ENCODE measurements at regions not wholly inside any gene's neighbourhood (a gene's known extent, or its start where the extent isn't known, plus 50 kb on each side); places are given as distances from the start of the nearest gene placed in this dataset.
A peak's percentile ranks its signal among the peaks of the same experiment; 100 is the strongest.

GRCh38 chr6:8219352-8219943 is 117.1 kb upstream of the EEF1E1 start:
- H3K27ac ChIP-seq = no peak overlapping the region
- no peak for TF ChIP-seq ZFX (IDR thresholded peaks at IDR 0.05; ENCODE audit: borderline replicate concordance)
- TF ChIP-seq, protein P1, sequence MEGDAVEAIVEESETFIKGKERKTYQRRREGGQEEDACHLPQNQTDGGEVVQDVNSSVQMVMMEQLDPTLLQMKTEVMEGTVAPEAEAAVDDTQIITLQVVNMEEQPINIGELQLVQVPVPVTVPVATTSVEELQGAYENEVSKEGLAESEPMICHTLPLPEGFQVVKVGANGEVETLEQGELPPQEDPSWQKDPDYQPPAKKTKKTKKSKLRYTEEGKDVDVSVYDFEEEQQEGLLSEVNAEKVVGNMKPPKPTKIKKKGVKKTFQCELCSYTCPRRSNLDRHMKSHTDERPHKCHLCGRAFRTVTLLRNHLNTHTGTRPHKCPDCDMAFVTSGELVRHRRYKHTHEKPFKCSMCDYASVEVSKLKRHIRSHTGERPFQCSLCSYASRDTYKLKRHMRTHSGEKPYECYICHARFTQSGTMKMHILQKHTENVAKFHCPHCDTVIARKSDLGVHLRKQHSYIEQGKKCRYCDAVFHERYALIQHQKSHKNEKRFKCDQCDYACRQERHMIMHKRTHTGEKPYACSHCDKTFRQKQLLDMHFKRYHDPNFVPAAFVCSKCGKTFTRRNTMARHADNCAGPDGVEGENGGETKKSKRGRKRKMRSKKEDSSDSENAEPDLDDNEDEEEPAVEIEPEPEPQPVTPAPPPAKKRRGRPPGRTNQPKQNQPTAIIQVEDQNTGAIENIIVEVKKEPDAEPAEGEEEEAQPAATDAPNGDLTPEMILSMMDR (IDR thresholded peaks at IDR 0.05) = peak; percentile 87

DNA sequence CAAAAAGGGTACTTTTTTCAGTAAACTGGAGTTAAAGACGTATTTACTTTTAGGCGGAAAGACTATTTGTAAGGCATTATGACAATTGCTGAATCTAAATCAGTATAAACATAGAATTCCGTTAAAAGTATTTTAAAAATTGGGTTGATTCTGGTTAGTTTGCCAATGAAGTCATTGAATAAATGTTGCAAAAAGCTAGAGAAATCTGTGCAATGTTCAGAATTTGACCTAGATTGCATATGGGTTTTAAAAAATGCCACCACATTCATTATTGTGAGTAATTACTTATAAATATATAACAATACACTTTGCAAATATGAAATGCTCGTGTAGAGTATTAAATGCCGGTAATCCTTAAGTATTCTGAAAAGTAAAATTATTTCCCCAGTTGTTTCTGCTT is 116.5 kb upstream of the EEF1E1 start:
- TF ChIP-seq, protein P1 (IDR thresholded peaks at IDR 0.05) = no peak
- H3K27ac ChIP-seq = no peak overlapping the region

DNA sequence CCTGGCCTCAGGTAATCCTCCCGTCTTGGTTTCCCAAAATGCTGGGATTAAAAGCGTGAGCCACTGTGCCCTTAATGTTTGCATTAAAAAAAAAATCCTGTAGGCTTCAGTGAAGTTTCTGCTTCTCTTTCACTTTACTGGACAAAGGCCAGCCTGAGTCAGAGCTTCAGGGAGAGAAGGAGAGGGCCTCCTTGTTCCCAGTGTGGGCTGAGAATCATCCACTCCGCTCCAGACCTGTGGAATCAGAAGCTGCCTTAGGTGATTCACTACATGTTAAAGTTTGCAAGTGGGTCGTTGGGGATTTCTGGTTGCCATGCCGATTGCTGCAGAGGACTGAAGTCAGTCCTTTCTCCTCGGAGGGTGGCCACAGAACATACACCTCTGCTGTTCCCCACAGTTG is 113.3 kb upstream of the EEF1E1 start:
- TF ChIP-seq ZFX (IDR thresholded peaks at IDR 0.05; ENCODE audit: borderline replicate concordance) = no peak
- TF ChIP-seq, protein P1 (IDR thresholded peaks at IDR 0.05) = no peak
- no peak overlapping the region for H3K27ac ChIP-seq

- H3K27ac ChIP-seq = no peak overlapping the region
- TF ChIP-seq, protein P1 (IDR thresholded peaks at IDR 0.05) = no peak
- no peak for TF ChIP-seq ZFX (IDR thresholded peaks at IDR 0.05; ENCODE audit: borderline replicate concordance)
Observed at GRCh38 chr6:8213995-8214394, 111.6 kb upstream of the EEF1E1 start.

- TF ChIP-seq, protein P1 (IDR thresholded peaks at IDR 0.05) = no peak
- TF ChIP-seq ZFX (IDR thresholded peaks at IDR 0.05; ENCODE audit: borderline replicate concordance) = no peak
- H3K27ac ChIP-seq = no peak overlapping the region
Observed at GRCh38 chr6:8212720-8213434, 110.5 kb upstream of the EEF1E1 start.

DNA sequence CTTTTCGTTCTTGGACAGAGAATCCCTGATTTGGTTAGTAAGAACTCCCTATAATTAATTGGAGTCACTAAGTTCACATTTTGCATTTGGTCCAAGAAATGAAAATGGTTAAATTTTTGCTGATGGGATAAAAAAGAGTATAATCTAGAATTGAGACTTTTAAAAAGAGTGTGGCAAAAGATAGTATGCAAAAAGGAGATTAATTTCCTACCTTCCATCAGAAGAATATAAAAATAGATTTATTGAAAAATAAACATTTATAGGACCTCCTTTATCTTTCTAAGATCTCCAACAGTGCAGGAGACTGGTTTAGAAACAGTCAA is 105.5 kb upstream of the EEF1E1 start:
- TF ChIP-seq ZFX (IDR thresholded peaks at IDR 0.05; ENCODE audit: borderline replicate concordance) = no peak
- TF ChIP-seq, protein P1 (IDR thresholded peaks at IDR 0.05) = no peak

DNA sequence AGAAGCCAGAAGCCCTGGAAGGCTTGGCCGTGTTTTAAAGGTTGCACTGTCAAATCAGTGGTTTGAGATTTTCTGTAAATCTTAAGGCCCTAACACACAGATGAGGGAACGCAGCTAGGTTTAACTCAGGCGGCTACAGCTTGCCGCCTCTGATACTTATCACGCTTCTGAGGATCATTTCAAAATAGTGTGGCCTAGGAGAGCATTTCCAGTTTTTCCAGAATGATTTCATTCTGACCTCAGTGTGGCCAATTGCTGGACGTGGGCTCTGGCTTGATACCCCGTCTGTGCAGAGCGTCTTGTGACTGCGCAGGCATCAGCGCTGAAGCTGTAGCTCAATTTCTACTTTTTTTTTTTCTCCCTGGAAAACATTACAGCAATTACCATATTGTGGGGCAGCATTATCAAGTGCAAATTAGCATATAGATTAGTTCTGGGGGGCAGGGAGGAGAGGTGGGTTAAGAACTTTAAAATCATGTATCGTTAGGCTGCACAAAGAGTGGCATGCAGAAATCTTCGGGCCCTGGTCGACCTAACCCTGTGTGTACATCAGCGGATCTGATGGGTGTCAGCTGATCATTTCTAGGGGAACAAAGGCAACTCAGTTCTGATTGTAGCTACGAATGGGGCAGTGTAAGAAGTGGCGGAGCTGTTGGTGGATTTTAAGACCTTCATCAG is 105.0 kb upstream of the EEF1E1 start:
- TF ChIP-seq ZFX (IDR thresholded peaks at IDR 0.05; ENCODE audit: borderline replicate concordance) = no peak
- TF ChIP-seq, protein P1 (IDR thresholded peaks at IDR 0.05) = no peak
- no peak overlapping the region for H3K27ac ChIP-seq

More for the DNA sequence above, 105.5 kb upstream of the EEF1E1 start:
- H3K27ac ChIP-seq = no peak overlapping the region

Data from 22Rv1 (cell line).